GM23248 (cell line): ENCODE measurements at regions not wholly inside any gene's neighbourhood (a gene's known extent, or its start where the extent isn't known, plus 50 kb on each side); places are given as distances from the start of the nearest gene placed in this dataset.
A peak's percentile ranks its signal among the peaks of the same experiment; 100 is the strongest.

Experiments used
- DNase-seq: peaks from one replicate; pipeline ENCODE4 v3.0.0-alpha.2; 2015
- H2AFZ ChIP-seq: fragments of 200-600 bp; sonication (generic); 2 replicates; pipeline ENCODE4 v1.6.1; 2016; ENCODE audit warnings: antibody characterized with exemption
- H3F3A ChIP-seq: fragments of 200-600 bp; sonication (generic); 2 replicates; pipeline ENCODE4 v1.6.1; 2016; ENCODE audit warnings: mild to moderate bottlenecking, antibody characterized with exemption, mixed run types; ENCODE audit not compliant: insufficient read depth
- H3K27ac ChIP-seq: fragments of 200-600 bp; sonication (generic); 2 replicates; pipeline ENCODE4 v1.5.1; 2016; ENCODE audit warnings: mild to moderate bottlenecking
- H3K27me3 ChIP-seq: fragments of 200-600 bp; sonication (generic); replicated peaks from 2 replicates; pipeline ENCODE4 v1.6.1; 2016; ENCODE audit warnings: mild to moderate bottlenecking; ENCODE audit not compliant: insufficient read depth
- H3K36me3 ChIP-seq: fragments of 200-600 bp; sonication (generic); 2 replicates; pipeline ENCODE4 v1.6.1; 2016; ENCODE audit warnings: low read depth, mild to moderate bottlenecking
- H3K4me1 ChIP-seq: fragments of 200-600 bp; sonication (generic); 2 replicates; pipeline ENCODE4 v1.6.1; 2016; ENCODE audit warnings: mild to moderate bottlenecking; ENCODE audit not compliant: insufficient read depth
- H3K4me2 ChIP-seq: fragments of 200-600 bp; sonication (generic); one replicate; pipeline ENCODE4 v1.6.1; 2016; ENCODE audit warnings: mild to moderate bottlenecking; ENCODE audit not compliant: unreplicated experiment
- H3K4me3 ChIP-seq: fragments of 200-600 bp; sonication (generic); 2 replicates; pipeline ENCODE4 v1.5.1; 2016; ENCODE audit warnings: mild to moderate bottlenecking
- H3K79me2 ChIP-seq: fragments of 200-600 bp; sonication (generic); 2 replicates; pipeline ENCODE4 v1.6.1; 2016; ENCODE audit warnings: mild to moderate bottlenecking; ENCODE audit not compliant: insufficient read depth
- H3K9ac ChIP-seq: fragments of 200-600 bp; sonication (generic); 2 replicates; pipeline ENCODE4 v1.6.1; 2016; ENCODE audit warnings: mild to moderate bottlenecking
- H3K9me2 ChIP-seq: fragments of 200-600 bp; sonication (generic); 2 replicates; pipeline ENCODE4 v1.6.1; 2016; ENCODE audit warnings: mixed run types, mild to moderate bottlenecking, moderate library complexity; ENCODE audit not compliant: insufficient read depth
- H3K9me3 ChIP-seq: fragments of 200-600 bp; sonication (generic); one replicate; pipeline ENCODE4 v1.6.1; 2017; ENCODE audit warnings: low read depth
- H4K20me1 ChIP-seq: fragments of 200-600 bp; sonication (generic); 2 replicates; pipeline ENCODE4 v1.6.0; 2016; ENCODE audit not compliant: insufficient read depth
- EZH2 ChIP-seq: fragments of 200-600 bp; sonication (generic); IDR thresholded peaks from 2 replicates; pipeline ENCODE4 v1.6.1; 2018; ENCODE audit warnings: antibody characterized with exemption, mild to moderate bottlenecking; ENCODE audit not compliant: insufficient read depth, poor library complexity, severe bottlenecking
- EZH2phosphoT487 ChIP-seq: fragments of 200-600 bp; sonication (generic); IDR thresholded peaks from 2 replicates; pipeline ENCODE4 v1.6.1; 2018; ENCODE audit warnings: antibody characterized with exemption, moderate library complexity, mild to moderate bottlenecking, low read depth; ENCODE audit not compliant: insufficient read depth
- WGBS, 2 experiments: methylation state at CpG; one replicate each; pipeline ENCODE4 v1.1.6; 2015 to 2017; ENCODE audit warnings: low lambda C conversion rate in 2 of 2, low coverage in 1 of 2; ENCODE audit errors: missing lambda C conversion rate in 2 of 2; 5-methylcytosine and 5-hydroxymethylcytosine counted together
- in situ Hi-C: fragments of 300-500 bp; cut with MboI; formaldehyde crosslinking; loops from 2 replicates; pipeline ENCODE4 v1.15.0; 2020

- Histone ChIP-seq H3K9me3 (no peaks in the 10 kb centered on the region), H3K4me2 (no peak overlapping the region), H3K27me3 (no peaks in the 10 kb centered on the region), H3F3A (peaks cover 4% of the 10 kb centered on the region; the same call in 1 of the 2 replicates), H3K4me1 (peaks cover 7% of the 10 kb centered on the region), H3K27ac (no peak overlapping the region), H4K20me1 (no peaks in the 10 kb centered on the region), H3K79me2 (no peaks in the 10 kb centered on the region), H2AFZ (no peak overlapping the region), H3K9ac (no peak overlapping the region), H3K4me3 (no peak overlapping the region), H3K36me3 (no peaks in the 10 kb centered on the region), H3K9me2 (no peaks in the 10 kb centered on the region)
- WGBS, 2 experiments = 87 to 90% methylated on average over 5 of the region's 5 CpGs
- TF ChIP-seq EZH2 (no peak), EZH2phosphoT487 (no peak)
- in situ Hi-C loops = no loop called here
- no peak for DNase-seq
Measured at GRCh38 chr6:148620579-148621298, 126.1 kb upstream of the UST start.

GRCh38 chr6:148625609-148626008 is 121.2 kb upstream of the UST start:
- no peak overlapping the region for H3K4me2 ChIP-seq
- no peaks in the 10 kb centered on the region for H3K9me3 ChIP-seq
- H2AFZ ChIP-seq = no peak overlapping the region
- no peak overlapping the region for H3K27ac ChIP-seq
- H3K4me3 ChIP-seq = no peak overlapping the region
- TF ChIP-seq EZH2phosphoT487 (no peak), EZH2 (no peak)
- H3K4me1 ChIP-seq = peaks cover 32% of the 10 kb centered on the region
- in situ Hi-C loops = no loop called here
- H3K9me2 ChIP-seq = no peaks in the 10 kb centered on the region
- no peaks in the 10 kb centered on the region for H3K27me3 ChIP-seq
- WGBS, 2 experiments = 60 to 61% methylated on average over 2 of the region's 2 CpGs
- H3F3A ChIP-seq = peaks cover 21% of the 10 kb centered on the region
- no peaks in the 10 kb centered on the region for H3K36me3 ChIP-seq
- H3K79me2 ChIP-seq = no peaks in the 10 kb centered on the region
- no peak overlapping the region for H3K9ac ChIP-seq
- no peak for DNase-seq
- H4K20me1 ChIP-seq = no peaks in the 10 kb centered on the region

- DNase-seq = peak; percentile 17
- no peaks in the 10 kb centered on the region for H3K79me2 ChIP-seq
- TF ChIP-seq EZH2 (no peak), EZH2phosphoT487 (no peak)
- no peak overlapping the region for H3K27ac ChIP-seq
- peaks cover 24% of the 10 kb centered on the region for H3F3A ChIP-seq
- no peaks in the 10 kb centered on the region for H3K36me3 ChIP-seq
- H3K4me1 ChIP-seq = peaks cover 32% of the 10 kb centered on the region
- H3K9me3 ChIP-seq = no peaks in the 10 kb centered on the region
- no peak overlapping the region for H3K4me2 ChIP-seq
- in situ Hi-C loops = no loop called here
- no peaks in the 10 kb centered on the region for H3K9me2 ChIP-seq
- H4K20me1 ChIP-seq = no peaks in the 10 kb centered on the region
- H2AFZ ChIP-seq = no peak overlapping the region
- no peak overlapping the region for H3K4me3 ChIP-seq
- H3K9ac ChIP-seq = no peak overlapping the region
- no peaks in the 10 kb centered on the region for H3K27me3 ChIP-seq
Measured at GRCh38 chr6:148628251-148628650, 118.6 kb upstream of the UST start.

GRCh38 chr6:148629181-148629580 is 117.6 kb upstream of the UST start:
- H4K20me1 ChIP-seq = no peaks in the 10 kb centered on the region
- peak; percentile 78 for DNase-seq
- peak overlapping the region; percentile 53 for H3K27ac ChIP-seq
- H3K9ac ChIP-seq = no peak overlapping the region
- H3K4me1 ChIP-seq = peaks cover 27% of the 10 kb centered on the region
- H3K4me3 ChIP-seq = peak overlapping the region; percentile 20
- 0 to 4% methylated on average over 1 of the region's 1 CpG for WGBS, 2 experiments
- no peaks in the 10 kb centered on the region for H3K27me3 ChIP-seq
- TF ChIP-seq EZH2 = no peak
- no peak for TF ChIP-seq EZH2phosphoT487
- H3F3A ChIP-seq = peaks cover 23% of the 10 kb centered on the region
- H3K9me3 ChIP-seq = no peaks in the 10 kb centered on the region
- H2AFZ ChIP-seq = peak overlapping the region; percentile 31; the same call in 1 of the 2 replicates
- H3K79me2 ChIP-seq = no peaks in the 10 kb centered on the region
- H3K4me2 ChIP-seq = peak overlapping the region; percentile 76
- H3K9me2 ChIP-seq = no peaks in the 10 kb centered on the region
- in situ Hi-C loops = no loop called here
- H3K36me3 ChIP-seq = no peaks in the 10 kb centered on the region
